ENCODE measurements at regions not wholly inside any gene's neighbourhood (a gene's known extent, or its start where the extent isn't known, plus 50 kb on each side); places are given as distances from the start of the nearest gene placed in this dataset.

DNA sequence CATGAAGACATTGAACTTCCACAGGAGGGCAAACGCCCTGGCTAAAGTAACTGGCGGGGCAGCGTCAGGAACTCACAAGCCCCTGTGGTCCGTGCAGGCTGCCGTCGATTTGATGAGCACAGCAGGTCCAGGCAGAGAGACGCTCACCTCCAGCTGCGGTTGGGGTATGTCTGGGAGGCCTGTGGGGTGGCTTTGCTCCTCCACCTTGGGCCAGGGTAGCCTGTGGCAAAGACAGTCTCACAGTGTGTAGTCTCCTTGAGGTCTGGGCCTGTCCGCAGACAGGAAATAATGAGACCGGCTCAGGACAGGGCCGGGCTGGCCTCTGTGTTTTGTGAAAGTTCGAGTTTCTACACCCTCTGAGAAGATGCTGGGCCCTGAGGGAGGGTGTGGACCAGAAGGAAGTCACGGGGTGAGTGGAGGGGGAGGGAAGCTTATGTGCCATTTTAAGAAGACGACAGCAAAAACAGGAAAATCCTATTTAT, 103.3 kb downstream of the METRNL start:
- TF ChIP-seq, protein P1, sequence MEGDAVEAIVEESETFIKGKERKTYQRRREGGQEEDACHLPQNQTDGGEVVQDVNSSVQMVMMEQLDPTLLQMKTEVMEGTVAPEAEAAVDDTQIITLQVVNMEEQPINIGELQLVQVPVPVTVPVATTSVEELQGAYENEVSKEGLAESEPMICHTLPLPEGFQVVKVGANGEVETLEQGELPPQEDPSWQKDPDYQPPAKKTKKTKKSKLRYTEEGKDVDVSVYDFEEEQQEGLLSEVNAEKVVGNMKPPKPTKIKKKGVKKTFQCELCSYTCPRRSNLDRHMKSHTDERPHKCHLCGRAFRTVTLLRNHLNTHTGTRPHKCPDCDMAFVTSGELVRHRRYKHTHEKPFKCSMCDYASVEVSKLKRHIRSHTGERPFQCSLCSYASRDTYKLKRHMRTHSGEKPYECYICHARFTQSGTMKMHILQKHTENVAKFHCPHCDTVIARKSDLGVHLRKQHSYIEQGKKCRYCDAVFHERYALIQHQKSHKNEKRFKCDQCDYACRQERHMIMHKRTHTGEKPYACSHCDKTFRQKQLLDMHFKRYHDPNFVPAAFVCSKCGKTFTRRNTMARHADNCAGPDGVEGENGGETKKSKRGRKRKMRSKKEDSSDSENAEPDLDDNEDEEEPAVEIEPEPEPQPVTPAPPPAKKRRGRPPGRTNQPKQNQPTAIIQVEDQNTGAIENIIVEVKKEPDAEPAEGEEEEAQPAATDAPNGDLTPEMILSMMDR (IDR thresholded peaks at IDR 0.05): no peak
- no peak for TF ChIP-seq POLR2A (IDR thresholded peaks at IDR 0.05)

Measured in stomach (tissue), 4 donors.